Stimulated activated CD8-positive, alpha-beta memory T cell treated with anti-CD3 and anti-CD28 coated beads, Interleukin-2, amount 100 ng/mL, for 1 hour (primary cell): ENCODE measurements at regions not wholly inside any gene's neighbourhood (a gene's known extent, or its start where the extent isn't known, plus 50 kb on each side); places are given as distances from the start of the nearest gene placed in this dataset.
A peak's percentile ranks its signal among the peaks of the same experiment; 100 is the strongest.
"Not testable (repeated sequence)": the region's sequence is repeated elsewhere in the genome, so short reads cannot be mapped to it uniquely, and the experiment has no call there.

ENCODE experiments used
- DNase-seq, 2 donors: peaks; one replicate each; pipeline ENCODE4 v3.0.0-alpha.2; 2020; ENCODE audit warnings: low read depth in 2 of 2

DNA sequence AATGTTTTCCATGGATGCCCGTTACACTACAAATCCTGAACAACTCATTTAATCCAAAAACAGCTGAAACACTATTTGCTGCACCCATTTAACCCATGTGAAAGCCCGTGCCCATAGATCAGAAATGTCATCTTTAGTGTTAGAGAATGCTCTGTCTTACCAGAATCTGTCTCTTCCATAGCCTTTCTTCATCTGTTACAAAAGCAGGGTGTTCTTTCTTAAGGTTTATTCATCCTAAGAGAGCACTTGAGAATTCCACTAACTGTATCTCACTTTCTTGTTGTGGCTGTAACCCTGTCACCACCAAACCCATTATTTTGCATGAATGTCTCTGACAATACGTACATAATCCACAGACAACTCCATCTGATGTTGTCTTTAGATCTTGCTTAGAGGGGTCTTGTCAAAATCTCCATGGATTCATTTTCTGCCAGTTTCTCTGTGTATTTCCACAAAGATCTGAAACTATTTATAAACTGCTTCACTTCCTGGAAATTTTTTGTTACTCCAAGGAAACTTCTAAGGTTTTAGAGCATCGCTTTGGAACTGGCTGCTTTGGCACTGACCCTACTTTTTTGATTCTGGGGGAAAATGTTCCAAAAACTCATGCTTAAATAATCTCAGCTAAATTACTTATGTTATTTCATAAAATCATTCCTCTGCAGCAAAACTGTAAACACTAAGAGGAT lies 167.8 kb upstream of the CCDC54 start:
- DNase-seq, result no peak

DNA sequence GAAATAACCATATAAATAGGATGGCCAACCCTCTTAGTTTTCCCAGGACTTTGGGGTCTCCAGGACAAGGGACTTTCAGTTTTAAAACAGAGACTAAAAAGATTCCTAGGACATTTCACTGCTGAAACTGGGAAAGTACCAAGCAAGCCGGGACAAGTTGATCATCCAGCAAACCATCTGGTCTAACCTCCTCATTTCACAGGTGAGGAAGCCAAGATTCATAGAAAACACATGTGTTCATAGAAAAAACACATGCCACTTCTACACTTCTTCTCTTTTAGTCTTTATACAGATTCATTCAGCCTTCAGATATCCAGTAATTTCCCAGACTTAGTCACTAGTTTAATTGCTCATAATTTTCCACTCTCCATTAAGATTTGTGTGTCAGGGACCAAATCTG lies 165.6 kb upstream of the CCDC54 start:
- no peak for DNase-seq

DNA sequence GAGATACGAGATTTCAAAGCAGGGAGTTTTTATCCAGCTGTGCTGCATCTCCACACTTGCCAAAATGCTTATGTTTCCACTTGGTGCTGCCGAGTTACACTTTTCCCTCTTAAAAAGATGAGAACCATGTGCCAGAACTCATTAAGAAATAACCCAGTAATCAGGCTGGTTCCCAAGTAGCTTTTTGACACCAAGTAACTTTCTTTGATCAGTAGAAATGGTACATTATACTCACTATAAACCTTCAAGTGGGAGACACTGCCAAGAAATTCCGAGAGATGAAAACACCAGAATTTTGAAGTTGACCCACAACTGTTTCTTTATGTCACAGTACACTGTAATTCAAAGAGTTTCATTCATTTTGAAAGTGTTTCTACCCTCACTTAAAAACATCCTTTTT lies 164.6 kb upstream of the CCDC54 start:
- DNase-seq, result no peak

DNA sequence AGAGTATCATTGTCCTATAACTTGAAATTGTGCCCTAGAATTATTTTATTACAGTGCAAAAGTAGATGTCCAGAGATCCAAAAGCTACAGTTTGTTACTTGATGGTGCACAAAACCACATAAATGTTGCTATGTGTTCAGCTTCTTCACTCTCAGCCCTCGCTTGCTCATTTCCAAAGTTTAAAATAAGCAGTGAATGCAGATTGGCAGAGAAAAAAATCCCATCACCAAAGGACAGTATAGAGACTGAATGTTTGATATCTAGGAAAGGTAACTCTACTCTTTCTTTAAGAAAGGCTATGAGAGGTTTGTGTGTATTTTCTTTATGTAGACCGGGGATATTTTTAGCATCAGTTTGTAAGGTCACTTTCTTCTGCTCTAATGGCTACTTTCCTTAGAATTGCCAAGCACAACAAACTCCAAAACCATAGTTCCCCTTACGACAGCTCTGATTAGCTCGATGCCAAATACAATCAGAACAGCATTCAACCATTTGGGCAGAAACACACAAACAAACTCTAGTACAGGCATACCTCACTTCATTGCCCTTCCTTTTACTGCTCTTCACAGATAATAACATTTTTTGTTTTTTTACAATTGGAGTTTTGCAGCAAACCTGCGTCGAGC lies 164.1 kb upstream of the CCDC54 start:
- DNase-seq, result no peak

DNA sequence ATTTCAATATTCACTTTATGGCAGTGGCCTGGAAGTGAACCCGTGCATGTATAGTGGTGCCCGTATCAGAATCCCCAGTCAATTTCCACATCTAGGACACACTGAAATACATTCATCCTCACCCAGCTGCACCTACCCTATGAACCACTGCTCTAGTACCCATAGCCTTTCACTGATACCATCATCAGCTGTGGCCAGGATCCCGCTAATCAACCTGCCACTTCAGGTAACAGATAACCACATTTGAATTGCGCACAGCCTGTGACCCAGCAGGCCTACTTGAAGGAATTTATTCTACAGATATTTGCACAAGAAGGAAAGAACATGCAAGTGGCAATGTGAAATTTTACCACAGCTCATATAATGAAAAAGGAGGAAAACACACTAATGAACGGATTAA lies 161.0 kb upstream of the CCDC54 start:
- no peak for DNase-seq

DNA sequence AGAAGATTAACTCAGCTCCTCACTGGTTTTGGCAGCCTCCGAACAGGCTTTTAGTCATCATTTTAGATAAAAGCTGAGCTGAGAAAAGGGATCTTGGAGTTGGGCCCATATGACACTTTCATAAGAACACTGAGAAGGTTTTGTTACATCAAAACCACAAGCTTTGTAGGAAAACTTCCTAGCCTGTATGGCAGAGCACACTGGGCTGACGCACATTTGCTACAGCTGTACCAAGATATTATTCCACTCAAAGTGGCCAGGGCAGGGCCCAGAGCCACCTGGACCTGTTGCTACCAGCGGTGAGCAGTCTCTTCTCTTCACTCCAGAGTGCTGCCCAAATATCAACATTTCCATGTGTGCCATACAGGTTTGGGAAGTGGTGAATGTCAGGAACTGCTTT lies 160.5 kb upstream of the CCDC54 start:
- no peak for DNase-seq

DNA sequence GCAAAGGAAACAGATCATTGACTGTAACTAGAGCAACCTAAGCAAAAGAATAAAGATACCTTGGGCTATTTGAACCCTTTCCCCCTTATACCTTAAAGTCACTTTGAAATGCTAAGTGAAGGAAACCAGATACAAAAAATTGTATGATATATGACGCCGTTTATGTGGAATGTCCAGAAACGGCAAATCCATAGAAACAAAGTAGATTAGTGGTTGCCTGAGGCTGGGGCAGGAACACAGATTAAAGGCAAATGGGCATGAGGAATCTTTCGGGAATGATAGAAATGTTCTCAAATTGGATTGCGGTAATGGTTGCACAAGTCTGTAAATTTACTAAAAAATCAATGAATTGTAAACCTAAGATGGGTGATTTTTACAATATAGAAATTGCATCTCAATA lies 160.1 kb upstream of the CCDC54 start:
- no peak for DNase-seq

DNA sequence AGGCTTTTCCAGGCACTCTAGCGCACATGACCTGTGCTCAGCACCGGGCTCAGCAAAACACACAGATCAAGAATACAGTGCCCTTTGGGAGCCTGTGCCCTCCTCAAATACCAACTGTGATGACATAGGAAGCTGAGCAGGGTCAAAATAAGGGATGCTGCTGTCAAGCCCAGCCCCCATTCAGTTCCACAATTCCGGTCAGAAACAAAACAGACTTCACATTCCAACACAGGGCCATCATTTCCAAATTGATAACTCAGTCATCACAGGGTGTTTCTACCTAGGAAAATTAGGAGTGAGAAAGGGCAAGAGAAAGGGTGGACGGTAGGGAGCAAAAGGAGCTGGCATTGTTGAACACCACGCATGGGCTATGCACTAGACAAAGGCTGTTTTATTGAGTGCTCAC lies 158.4 kb upstream of the CCDC54 start:
- DNase-seq, result no peak

DNA sequence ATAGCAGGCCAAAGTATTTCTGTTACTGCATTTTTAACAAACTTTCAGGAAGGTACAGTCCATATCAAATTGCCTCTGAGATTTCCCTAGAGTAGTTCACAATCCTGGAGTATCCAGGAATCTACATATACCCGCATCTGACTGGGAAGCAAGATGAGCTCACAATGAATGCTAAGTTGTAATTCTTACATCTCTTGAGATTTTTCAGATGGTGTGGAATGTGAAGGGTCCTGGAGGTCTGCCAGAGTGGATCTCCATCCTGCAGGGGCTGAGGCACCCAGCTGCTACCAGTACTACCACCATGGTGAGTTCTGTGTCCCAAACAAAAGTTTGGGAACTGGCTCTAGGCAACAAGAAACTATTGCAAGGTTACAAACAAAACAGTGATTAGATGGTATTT lies 156.7 kb upstream of the CCDC54 start:
- DNase-seq, result no peak

DNA sequence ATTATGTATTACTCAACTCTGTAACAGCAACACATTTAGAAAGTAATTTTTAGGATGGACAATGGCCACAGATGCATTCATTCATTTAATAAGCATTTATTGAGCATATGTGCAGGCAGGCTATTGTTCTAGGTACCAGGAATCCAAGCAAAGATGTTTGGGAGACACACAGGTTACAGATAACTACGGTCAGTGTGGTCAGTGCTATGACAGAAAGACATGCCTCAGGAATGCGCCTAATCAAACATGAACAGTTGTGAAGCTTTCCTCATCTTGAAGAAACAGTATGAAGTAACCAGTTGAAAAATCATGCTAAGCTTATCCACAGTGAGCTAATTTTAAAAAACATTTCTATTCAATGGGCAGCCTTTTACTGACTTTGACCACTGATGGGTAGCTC lies 155.4 kb upstream of the CCDC54 start:
- DNase-seq, result no peak

DNA sequence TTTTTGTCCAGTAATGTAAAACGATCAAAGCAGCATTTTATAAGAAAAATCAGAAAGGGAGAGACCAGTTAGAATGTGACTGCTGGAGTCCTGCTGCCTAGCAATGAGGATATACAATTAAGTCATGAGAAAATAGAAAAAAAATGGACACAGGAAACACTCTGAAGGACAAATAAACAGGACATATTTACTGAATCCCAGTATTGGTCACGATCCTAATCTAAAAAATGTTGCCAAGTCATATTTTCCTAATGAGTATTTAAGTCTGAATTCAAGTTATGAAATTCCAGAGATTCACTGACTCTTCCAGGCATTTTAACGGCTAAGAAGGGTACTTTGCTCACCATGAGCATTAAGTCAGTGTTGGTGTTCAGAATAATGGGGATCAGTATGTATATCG lies 154.3 kb upstream of the CCDC54 start:
- no peak for DNase-seq

DNA sequence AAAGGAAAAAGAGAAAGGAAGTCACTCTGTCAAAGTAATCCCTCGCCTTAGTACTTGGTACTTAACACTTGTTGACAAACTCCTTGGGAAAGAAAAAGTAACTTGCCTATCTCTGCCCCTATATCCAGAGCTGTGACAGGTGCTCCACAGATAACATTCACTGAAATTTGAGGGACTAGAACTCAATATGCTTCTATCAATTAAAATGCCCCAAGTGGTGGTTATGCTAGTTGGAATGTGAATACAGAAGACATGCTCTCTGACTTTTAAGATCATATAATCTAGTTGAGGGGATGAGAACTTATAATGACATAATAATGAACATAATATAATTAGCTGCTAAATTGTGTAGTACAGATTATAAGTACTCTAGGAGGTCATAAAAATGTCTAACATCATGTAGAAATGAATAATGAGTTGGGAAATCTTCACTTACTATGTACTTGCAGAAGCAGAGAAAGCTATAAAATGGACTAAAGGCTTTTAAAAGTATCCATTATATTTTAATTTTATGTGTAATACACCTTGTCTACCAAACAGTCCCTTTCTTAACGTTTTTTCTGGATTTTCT lies 153.1 kb upstream of the CCDC54 start:
- no peak for DNase-seq

DNA sequence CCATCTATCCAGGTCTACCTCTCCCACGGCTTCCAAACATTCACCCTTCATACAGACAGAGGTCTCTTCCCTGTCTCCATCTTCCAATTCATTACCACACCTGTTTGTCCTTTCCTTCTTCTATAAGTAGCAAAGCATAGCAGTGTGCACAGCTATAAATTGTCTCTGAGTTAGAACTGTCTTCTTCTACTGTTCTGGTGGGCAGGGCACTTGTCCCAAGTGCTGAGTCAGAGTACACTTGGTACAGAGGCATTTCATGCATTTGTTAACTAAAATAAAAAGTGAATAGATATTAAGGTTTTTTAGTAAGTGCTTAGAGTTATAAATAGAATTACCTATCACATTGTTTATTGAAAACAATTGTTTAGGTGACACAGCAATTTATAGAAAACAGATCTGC lies 150.1 kb upstream of the CCDC54 start:
- DNase-seq, result no peak

DNA sequence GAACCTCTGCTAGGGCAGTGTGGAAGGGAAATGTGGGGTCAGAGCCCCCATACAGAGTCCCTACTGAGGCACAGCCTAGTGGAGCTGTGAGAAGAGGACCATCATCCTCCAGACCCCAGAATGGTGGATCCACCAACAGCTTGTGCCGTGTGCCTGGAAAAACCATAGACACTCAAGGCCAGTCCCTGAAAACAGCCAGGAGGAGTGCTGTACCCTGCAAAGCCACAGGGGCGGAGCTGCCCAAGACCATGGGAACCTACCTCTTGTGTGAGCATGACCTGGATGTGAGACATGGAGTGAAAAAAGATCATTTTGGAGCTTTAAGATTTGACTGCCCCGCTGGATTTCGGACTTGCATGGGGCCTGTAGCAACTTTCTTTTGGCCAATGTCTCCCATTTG lies 143.4 kb upstream of the CCDC54 start:
- not testable (repeated sequence) for DNase-seq

DNA sequence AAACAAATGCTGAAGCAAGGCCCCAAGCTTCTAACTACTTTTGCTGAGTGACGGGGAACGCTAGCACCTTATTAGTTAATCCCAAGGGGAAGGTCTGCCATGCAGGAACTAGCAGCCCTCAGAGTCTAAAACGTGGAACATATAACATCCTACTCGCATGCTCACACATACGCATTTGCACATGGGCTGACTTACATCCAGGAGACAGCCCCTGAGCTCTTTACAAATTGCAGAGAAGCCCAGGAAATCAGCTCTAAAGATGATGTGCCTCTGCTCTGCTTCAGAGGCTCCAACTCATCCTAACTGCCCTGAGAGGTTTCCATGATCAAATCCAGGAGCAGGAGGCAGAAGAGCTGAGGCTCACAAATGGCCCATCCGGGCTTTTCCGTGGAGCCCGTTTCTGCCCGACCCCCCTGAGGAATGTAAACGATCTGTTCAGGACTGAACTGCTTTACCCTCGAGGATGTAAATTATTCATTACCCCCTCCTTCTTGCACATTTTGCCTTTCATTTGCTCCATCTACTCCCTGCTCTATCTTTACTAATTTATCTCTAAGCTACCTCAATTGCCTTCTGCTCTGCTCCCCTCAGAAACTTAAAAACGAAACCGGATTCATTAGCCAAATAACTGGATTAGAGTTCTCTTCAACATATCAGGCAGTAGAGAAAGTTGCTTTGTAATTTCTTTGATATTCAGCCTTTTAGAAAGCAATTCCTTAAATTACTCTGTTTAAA lies 141.9 kb upstream of the CCDC54 start:
- no peak for DNase-seq

DNA sequence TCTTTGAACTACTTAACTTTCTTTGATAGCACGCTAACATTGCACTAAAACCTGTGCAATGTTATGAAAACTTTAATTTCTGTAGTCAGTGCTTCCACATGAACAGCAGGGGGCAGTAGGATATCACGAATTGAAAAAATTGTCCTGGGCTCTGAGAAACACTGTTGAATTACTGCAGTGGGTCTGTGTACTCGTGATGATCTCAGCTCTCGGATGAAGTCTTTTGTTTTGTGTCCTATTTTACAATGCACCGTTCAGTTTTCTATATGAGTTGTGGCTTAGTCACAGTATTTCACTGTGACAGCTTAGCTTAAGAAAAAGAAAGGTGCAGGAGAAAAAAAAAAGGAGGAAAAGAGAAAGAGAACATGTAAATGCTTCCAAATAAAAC lies 141.3 kb upstream of the CCDC54 start:
- DNase-seq, result peak in 1 of 2 donors; percentile 5

DNA sequence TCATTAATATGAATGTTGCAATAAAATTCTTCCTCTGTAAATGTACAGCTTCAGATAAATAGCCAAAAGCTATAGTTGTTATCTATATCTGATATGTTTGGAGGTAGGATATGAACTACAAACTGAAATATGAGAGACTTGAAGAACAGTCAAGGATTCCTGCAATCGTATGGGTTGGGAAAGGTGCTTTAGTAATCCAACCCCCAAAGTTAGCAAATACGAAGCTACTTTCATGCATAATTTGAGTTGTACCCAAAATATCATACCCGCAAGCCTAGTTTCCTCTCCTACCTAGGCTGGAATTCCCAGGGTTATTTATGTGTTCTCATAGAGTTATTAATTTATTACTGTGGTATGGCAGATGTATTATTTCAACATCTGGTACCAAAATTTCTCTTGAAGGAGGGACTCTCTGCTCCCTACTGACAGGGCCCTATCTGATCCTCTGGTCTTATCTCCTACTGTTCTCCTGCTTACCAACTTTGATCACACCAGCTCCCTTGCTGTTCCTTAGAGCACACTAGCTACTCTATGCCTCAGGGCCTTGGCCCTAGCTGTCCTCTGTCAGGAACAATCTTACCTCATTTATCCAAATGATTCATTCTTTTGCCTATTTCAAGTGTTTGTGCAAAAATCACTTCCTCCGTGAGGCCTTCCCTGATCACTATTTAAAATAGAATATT lies 140.4 kb upstream of the CCDC54 start:
- no peak for DNase-seq

DNA sequence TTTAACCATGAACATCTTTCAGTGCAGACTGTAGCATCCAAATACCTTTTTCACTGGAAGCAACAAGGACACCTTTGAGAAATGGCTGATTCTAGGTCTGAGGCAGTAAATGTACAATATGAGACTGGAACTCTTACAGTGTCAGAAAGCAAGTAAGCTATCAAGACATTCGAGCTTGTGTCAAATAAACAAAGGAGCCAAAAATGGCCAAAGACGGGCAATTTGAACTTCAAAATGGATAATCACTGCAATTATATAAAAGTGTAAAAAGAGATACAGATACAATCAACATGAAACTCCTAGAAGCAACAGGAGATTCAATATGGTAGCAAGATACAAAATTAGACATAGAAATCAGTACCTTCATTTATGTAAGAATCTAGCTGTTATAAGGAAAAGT lies 138.5 kb upstream of the CCDC54 start:
- no peak for DNase-seq

DNA sequence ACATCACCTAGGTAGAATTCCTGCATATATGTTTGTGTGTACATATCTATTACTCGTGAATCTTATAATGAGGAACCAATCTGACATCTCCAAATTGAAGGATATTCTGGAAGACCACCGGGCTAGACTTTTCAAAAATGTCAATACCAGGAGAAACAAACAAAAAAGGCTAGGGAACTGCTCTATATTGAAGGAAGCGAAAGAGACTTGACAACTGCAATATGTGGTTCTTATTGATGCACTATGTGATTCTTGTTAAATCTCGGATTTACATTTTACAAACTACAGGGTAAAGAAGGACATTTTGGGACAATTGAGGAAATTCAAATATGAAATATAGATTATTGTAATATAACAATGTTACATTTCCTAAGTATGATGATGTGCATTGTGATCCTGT lies 137.5 kb upstream of the CCDC54 start:
- DNase-seq, result no peak

DNA sequence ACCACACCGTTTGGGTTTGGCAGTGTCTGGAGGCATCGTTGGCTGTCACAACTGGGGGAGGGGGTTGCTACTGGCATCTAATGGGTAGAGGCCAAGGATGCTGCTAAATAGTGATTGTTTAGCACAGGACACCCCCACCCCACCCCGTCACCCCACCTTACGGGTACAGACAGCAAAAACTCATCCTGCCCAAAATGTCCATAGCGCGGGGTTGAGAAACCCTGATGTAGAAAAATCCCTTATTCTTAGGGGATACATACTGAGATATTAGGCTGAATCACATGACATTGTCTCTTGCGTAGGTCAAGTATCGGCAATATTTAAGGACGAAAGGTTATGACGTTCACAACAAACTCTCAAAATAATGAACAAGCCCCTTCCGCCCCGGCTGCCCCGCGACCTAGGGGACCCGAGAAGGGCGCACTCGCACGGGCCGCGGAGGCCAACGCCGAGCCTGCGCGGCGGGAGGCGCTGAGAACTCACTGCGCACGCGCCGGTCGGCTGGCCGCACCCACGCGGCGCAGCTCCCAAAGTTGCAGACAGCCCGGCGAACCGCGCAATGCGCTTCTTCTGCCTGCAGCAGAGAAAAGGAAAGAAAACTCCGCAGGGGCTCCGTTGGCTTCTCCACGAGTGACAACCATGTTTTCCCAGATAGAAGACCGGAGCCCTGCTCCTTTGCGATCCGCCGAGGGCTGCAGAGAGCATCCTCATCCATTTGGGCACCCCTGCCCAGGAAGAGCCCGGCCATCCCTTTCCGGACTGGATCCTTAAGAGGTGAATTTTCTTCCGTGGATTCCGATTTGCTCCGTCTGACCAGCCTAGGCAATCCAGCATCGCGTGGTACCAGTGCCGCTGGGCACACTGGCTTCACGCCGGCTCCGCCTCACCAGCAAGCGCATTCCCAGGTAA lies 136.8 kb upstream of the CCDC54 start:
- DNase-seq, result peak; percentile 32 to 53

DNA sequence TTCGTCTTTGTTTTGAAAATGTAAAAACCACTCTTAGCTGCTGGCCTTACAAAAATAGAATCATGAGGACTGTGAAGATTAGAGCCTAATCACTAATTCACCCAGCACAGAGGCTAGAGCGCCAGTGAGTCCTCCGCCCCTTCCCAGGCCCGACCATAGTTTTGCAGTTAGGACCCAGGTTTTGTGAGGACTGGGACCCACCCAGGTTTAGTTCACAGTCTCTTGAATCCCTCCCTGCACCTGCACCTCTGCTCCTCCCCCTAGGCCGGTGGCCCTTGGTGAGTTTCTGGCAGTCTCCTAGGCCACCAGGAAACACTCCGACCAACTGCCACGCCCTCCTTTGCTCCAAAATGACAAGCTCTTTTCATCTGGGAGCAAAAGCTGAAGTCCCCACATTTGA lies 136.0 kb upstream of the CCDC54 start:
- DNase-seq, result no peak
